CD4-positive, alpha-beta T cell treated with Interleukin-17A for 1 hour (primary cell): ENCODE measurements at regions not wholly inside any gene's neighbourhood (a gene's known extent, or its start where the extent isn't known, plus 50 kb on each side); places are given as distances from the start of the nearest gene placed in this dataset.
"Not testable (repeated sequence)": the region's sequence is repeated elsewhere in the genome, so short reads cannot be mapped to it uniquely, and the experiment has no call there.

Experiments
- DNase-seq: peaks from one replicate; pipeline ENCODE4 v3.0.0-alpha.2; 2020

- DNase-seq, result no peak
Observed at GRCh38 chr15:62324382-62324781, 159.3 kb upstream of the C2CD4B start.

GRCh38 chr15:62325597-62325996, 160.5 kb upstream of the C2CD4B start:
- no peak for DNase-seq

- DNase-seq, result no peak
Observed at GRCh38 chr15:62326460-62327011, 161.5 kb upstream of the C2CD4B start.

GRCh38 chr15:62327406-62327805, 162.3 kb upstream of the C2CD4B start:
- no peak for DNase-seq

- not testable (repeated sequence) for DNase-seq
Observed at GRCh38 chr15:62332472-62332871, 167.4 kb upstream of the C2CD4B start.

GRCh38 chr15:62334536-62334935, 169.5 kb upstream of the C2CD4B start:
- DNase-seq, result no peak

GRCh38 chr15:62337934-62338333, 172.8 kb upstream of the C2CD4B start:
- no peak for DNase-seq

- no peak for DNase-seq
Observed at GRCh38 chr15:62338497-62338896, 173.4 kb upstream of the C2CD4B start.

GRCh38 chr15:62342959-62343358, 177.9 kb upstream of the C2CD4B start:
- no peak for DNase-seq

- DNase-seq, result no peak
Observed at GRCh38 chr15:62343397-62343796, 178.3 kb upstream of the C2CD4B start.

- DNase-seq, result peak; percentile 76
Observed at GRCh38 chr15:62344806-62345539, 179.9 kb upstream of the C2CD4B start.

- DNase-seq, result no peak
Observed at GRCh38 chr15:62346168-62346567, 181.1 kb upstream of the C2CD4B start.

- no peak for DNase-seq
Observed at GRCh38 chr15:62348118-62348517, 183.0 kb upstream of the C2CD4B start.

- DNase-seq, result no peak
Observed at GRCh38 chr15:62348623-62349022, 183.5 kb upstream of the C2CD4B start.

GRCh38 chr15:62352817-62353216, 187.7 kb upstream of the C2CD4B start:
- no peak for DNase-seq

- no peak for DNase-seq
Observed at GRCh38 chr15:62357431-62357830, 192.3 kb upstream of the C2CD4B start.

GRCh38 chr15:62359416-62359815, 194.3 kb upstream of the C2CD4B start:
- DNase-seq, result no peak

GRCh38 chr15:62360332-62361097, 195.4 kb upstream of the C2CD4B start:
- DNase-seq, result no peak

GRCh38 chr15:62362144-62362543, 197.1 kb upstream of the C2CD4B start:
- no peak for DNase-seq

- DNase-seq, result no peak
Observed at GRCh38 chr15:62362608-62363007, 197.5 kb upstream of the C2CD4B start.

- no peak for DNase-seq
Observed at GRCh38 chr15:62363913-62364312, 198.8 kb upstream of the C2CD4B start.

- no peak for DNase-seq
Observed at GRCh38 chr15:62365795-62366442, 200.8 kb upstream of the C2CD4B start.

GRCh38 chr15:62369454-62369853, 204.4 kb upstream of the C2CD4B start:
- DNase-seq, result no peak

GRCh38 chr15:62371683-62372082, 206.6 kb upstream of the C2CD4B start:
- DNase-seq, result not testable (repeated sequence)
